ENCODE measurements at regions not wholly inside any gene's neighbourhood (a gene's known extent, or its start where the extent isn't known, plus 50 kb on each side); places are given as distances from the start of the nearest gene placed in this dataset.

DNA sequence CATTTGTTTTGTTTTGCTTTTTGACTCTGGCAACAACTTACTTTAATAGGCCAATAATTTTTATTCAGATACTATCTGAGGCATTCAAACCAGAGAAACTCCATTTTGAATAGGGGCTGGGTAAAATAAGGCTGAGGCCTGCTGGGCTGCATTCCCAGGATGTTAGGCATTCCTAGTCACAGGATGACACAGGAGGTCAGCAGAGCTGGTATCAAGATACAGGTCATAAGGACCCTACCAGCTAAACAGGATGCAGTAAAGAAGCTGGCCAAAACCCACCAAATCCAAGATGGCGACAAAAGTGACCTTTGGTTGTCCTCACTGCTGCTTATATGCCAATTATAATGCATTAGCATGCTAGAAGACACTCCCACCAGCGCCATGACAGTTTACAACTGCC is 102.2 kb upstream of the XPO1 start:
- Histone ChIP-seq H3K4me1 (replicated peaks in 1 of 4; ENCODE audit: control insufficient read depth in 3 of 4, insufficient read depth in 4 of 4, low read length in 3 of 4) (peaks cover 0 to 10% (median 6%) of the 10 kb centered on the region in 4 experiments; a peak in 3 of 7 replicates), H2BK120ac (replicated peaks; ENCODE audit: low read depth, low read length) (no peak overlapping the region), H2AFZ (ENCODE audit: low read length) (peak overlapping the region; percentile 48; the same call in 1 of the 2 replicates), H2BK12ac (ENCODE audit: low read depth, low read length) (no peak overlapping the region; the same call in 1 of the 2 replicates), H3K14ac (ENCODE audit: insufficient read length) (no peak overlapping the region), H2BK15ac (ENCODE audit: low read length) (no peak overlapping the region), H3K56ac (replicated peaks; ENCODE audit: insufficient read length, low read depth, low read length) (no peak overlapping the region), H2BK20ac (ENCODE audit: low read length) (no peak overlapping the region), H3K27me3 (replicated peaks in 1 of 4; ENCODE audit: control insufficient read depth in 3 of 4, extremely low read depth in 1 of 4, insufficient read depth in 3 of 4, low read length in 3 of 4) (no peaks in the 10 kb centered on the region), H4K20me1 (replicated peaks in 1 of 2; ENCODE audit: control insufficient read depth in 1 of 2, insufficient read depth in 2 of 2, low read length in 2 of 2) (no peaks in the 10 kb centered on the region), H3K23ac (ENCODE audit: insufficient read length) (no peak overlapping the region), H3K36me3 (ENCODE audit: control insufficient read depth in 2 of 4, insufficient read depth in 4 of 4, low read length in 3 of 4) (no peaks in the 10 kb centered on the region), H3K79me2 (ENCODE audit: control insufficient read depth in 1 of 2, insufficient read depth in 2 of 2, low read length in 2 of 2) (no peaks in the 10 kb centered on the region), H4K8ac (ENCODE audit: extremely low read depth, insufficient read depth, low read length) (no peak overlapping the region; the same call in 1 of the 2 replicates), H3K27ac (ENCODE audit: low read depth, low read length) (no peak overlapping the region), H3K4me3 (ENCODE audit: extremely low read depth in 1 of 4, insufficient read depth in 2 of 4, low read depth in 3 of 4, low read length in 4 of 4) (no peak overlapping the region), H2AK5ac (ENCODE audit: low read depth, low read length) (0 out of 2 replicates have a peak overlapping the region, but pooled peaks have one; percentile 34), H4K91ac (replicated peaks; ENCODE audit: insufficient read length, low read length) (no peak overlapping the region), H3K9ac (replicated peaks in 1 of 4; ENCODE audit: extremely low read depth in 1 of 4, low read depth in 3 of 4, low read length in 3 of 4) (no peak overlapping the region), H3K23me2 (ENCODE audit: low read depth, low read length) (no peaks in the 10 kb centered on the region), H3K18ac (ENCODE audit: extremely low read depth, low read length) (no peak overlapping the region), H2BK5ac (ENCODE audit: low read depth, low read length) (no peak overlapping the region; the same call in 1 of the 2 replicates), H3K9me3 (ENCODE audit: insufficient read depth in 2 of 2, low read depth in 1 of 2, low read length in 1 of 2) (no peaks in the 10 kb centered on the region), H3K4ac (replicated peaks; ENCODE audit: insufficient read length, low read depth, low read length) (no peak overlapping the region), H3K79me1 (ENCODE audit: low read depth, low read length) (no peaks in the 10 kb centered on the region), H3K4me2 (ENCODE audit: insufficient read depth in 1 of 2, low read depth in 2 of 2, low read length in 2 of 2) (0 out of 4 replicates have a peak overlapping the region, but pooled peaks of 1 of the 2 experiments have one; percentile 24), H4K5ac (ENCODE audit: insufficient read length, low read depth, low read length) (no peak overlapping the region)
- TF ChIP-seq, protein P1, sequence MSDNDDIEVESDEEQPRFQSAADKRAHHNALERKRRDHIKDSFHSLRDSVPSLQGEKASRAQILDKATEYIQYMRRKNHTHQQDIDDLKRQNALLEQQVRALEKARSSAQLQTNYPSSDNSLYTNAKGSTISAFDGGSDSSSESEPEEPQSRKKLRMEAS (IDR thresholded peaks at IDR 0.05), result no peak
- peak; percentile 88 for TF ChIP-seq YY1 (IDR thresholded peaks at IDR 0.05; ENCODE audit: low read depth, low read length)
- TF ChIP-seq RNF2 (IDR thresholded peaks at IDR 0.05; ENCODE audit: borderline replicate concordance, low read depth, low read length, missing control alignments, poor library complexity, severe bottlenecking), result no peak
- TF ChIP-seq ZNF274 (IDR thresholded peaks at IDR 0.05; ENCODE audit: borderline replicate concordance, extremely low read depth, low read length), result no peak
- no peak for TF ChIP-seq POLR2AphosphoS5 (IDR thresholded peaks at IDR 0.05; ENCODE audit: low read depth, low read length)
- peak; percentile 91 for TF ChIP-seq TEAD4 (IDR thresholded peaks at IDR 0.05; ENCODE audit: low read depth, low read length)
- TF ChIP-seq BCL11A (IDR thresholded peaks at IDR 0.05; ENCODE audit: low read depth in 2 of 2, low read length in 2 of 2), result no peak
- no peak for TF ChIP-seq KDM1A (IDR thresholded peaks at IDR 0.05; ENCODE audit: borderline replicate concordance, low read length)
- FAIRE-seq (no peak), DNase-seq (ENCODE audit: low read depth in 1 of 2, low spot score in 2 of 2) (no peak)
- ChIA-PET CTCF (ENCODE audit: partially characterized antibody) (interaction anchor here (1.1 kb wide), 1 partner anchor 15 kb away, joined by 4 read pairs; no protein-coding TSS in a partner anchor), POLR2A (ENCODE audit: partially characterized antibody) (interaction anchor here (1.0 to 5.4 kb wide), 3 partner anchors 9 to 103 kb away, joined by 3 to 29 read pairs (median 3); partner anchors contain the start of gene XPO1)
- WGBS, 2 experiments (ENCODE audit: extremely low coverage in 1 of 2, insufficient coverage in 1 of 2, insufficient read length in 1 of 2, insufficient replicate concordance in 2 of 2, low coverage in 1 of 2, low lambda C conversion rate in 2 of 2, missing lambda C conversion rate in 1 of 2), result 78% methylated on average over 2 of the region's 2 CpGs; no CpG with 5 or more reads in 1 of the 2 experiments

Data from H1 (cell line).